ENCODE measurements at regions not wholly inside any gene's neighbourhood (a gene's known extent, or its start where the extent isn't known, plus 50 kb on each side); places are given as distances from the start of the nearest gene placed in this dataset.
"Not testable (repeated sequence)": the region's sequence is repeated elsewhere in the genome, so short reads cannot be mapped to it uniquely, and the experiment has no call there.

- not testable (repeated sequence) for TF ChIP-seq EZH2 (IDR thresholded peaks at IDR 0.05; ENCODE audit: low read depth)
- TF ChIP-seq, protein P1, sequence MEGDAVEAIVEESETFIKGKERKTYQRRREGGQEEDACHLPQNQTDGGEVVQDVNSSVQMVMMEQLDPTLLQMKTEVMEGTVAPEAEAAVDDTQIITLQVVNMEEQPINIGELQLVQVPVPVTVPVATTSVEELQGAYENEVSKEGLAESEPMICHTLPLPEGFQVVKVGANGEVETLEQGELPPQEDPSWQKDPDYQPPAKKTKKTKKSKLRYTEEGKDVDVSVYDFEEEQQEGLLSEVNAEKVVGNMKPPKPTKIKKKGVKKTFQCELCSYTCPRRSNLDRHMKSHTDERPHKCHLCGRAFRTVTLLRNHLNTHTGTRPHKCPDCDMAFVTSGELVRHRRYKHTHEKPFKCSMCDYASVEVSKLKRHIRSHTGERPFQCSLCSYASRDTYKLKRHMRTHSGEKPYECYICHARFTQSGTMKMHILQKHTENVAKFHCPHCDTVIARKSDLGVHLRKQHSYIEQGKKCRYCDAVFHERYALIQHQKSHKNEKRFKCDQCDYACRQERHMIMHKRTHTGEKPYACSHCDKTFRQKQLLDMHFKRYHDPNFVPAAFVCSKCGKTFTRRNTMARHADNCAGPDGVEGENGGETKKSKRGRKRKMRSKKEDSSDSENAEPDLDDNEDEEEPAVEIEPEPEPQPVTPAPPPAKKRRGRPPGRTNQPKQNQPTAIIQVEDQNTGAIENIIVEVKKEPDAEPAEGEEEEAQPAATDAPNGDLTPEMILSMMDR (conservative IDR thresholded peaks at IDR 0.05): not testable (repeated sequence)
Measured at GRCh38 chr2:189357375-189357774, 83.9 kb upstream of the WDR75 start.

All from PC-9 (cell line).